NCI-H2081 treated with DMSO at 0.1 percent for 48 hours (cell line): ENCODE measurements at regions not wholly inside any gene's neighbourhood (a gene's known extent, or its start where the extent isn't known, plus 50 kb on each side); places are given as distances from the start of the nearest gene placed in this dataset.

Experiments
- DNase-seq: peaks from one replicate; lab custom pipeline; 2025; lab: John Stamatoyannopoulos, UW

GRCh38 chr11:116473206-116473769 lies 299.5 kb downstream of the BUD13 start:
- no peak for DNase-seq

GRCh38 chr11:116472651-116473050 lies 300.1 kb downstream of the BUD13 start:
- DNase-seq: no peak

- no peak for DNase-seq
Measured at GRCh38 chr11:116471608-116472256, 301.1 kb downstream of the BUD13 start.

- DNase-seq: no peak
Measured at GRCh38 chr11:116468699-116469098, 304.1 kb downstream of the BUD13 start.

- DNase-seq: no peak
Measured at GRCh38 chr11:116467823-116468222, 305.0 kb downstream of the BUD13 start.

- DNase-seq: no peak
Measured at GRCh38 chr11:116466801-116467200, 306.0 kb downstream of the BUD13 start.

- DNase-seq: no peak
Measured at GRCh38 chr11:116466191-116466590, 306.6 kb downstream of the BUD13 start.

- no peak for DNase-seq
Measured at GRCh38 chr11:116465056-116465455, 307.7 kb downstream of the BUD13 start.

- DNase-seq: peak; percentile 47
Measured at GRCh38 chr11:116461789-116462188, 311.0 kb downstream of the BUD13 start.

GRCh38 chr11:116460156-116460920 lies 312.4 kb downstream of the BUD13 start:
- DNase-seq: no peak

- DNase-seq: no peak
Measured at GRCh38 chr11:116459185-116460045, 313.4 kb downstream of the BUD13 start.

- DNase-seq: no peak
Measured at GRCh38 chr11:116458546-116458945, 314.2 kb downstream of the BUD13 start.

GRCh38 chr11:116457336-116458007 lies 315.3 kb downstream of the BUD13 start:
- no peak for DNase-seq

- no peak for DNase-seq
Measured at GRCh38 chr11:116454951-116455350, 317.8 kb downstream of the BUD13 start.

- peak; percentile 52 for DNase-seq
Measured at GRCh38 chr11:116454020-116454645, 318.7 kb downstream of the BUD13 start.

GRCh38 chr11:116452461-116452860 lies 320.3 kb downstream of the BUD13 start:
- no peak for DNase-seq

GRCh38 chr11:116449522-116449921 lies 323.3 kb downstream of the BUD13 start:
- DNase-seq: no peak

- DNase-seq: no peak
Measured at GRCh38 chr11:116446048-116446941, 326.5 kb downstream of the BUD13 start.

- DNase-seq: no peak
Measured at GRCh38 chr11:116445108-116446047, 327.4 kb downstream of the BUD13 start.
